ENCODE measurements at regions not wholly inside any gene's neighbourhood (a gene's known extent, or its start where the extent isn't known, plus 50 kb on each side); places are given as distances from the start of the nearest gene placed in this dataset.

DNA sequence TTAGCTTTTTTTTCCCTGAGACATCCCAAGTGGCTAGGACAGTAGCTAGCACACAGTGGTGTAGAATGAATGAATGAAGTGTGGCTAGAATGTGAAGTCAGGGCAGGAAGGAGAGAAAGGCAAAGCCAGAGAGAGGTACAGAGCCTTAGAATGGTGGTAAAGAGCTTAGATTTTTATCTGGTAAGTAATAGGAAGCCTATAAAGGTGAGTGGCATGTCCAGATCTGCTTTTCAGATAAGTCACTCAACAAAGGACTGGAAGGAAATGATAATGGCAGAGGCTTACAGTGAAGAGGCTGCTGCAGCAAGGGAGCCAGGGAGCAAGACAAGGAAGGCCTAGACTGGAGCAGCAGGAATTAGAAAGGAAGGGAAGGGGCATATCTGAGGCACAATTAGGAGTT is 96.0 kb upstream of the PRDM1 start:
- TF ChIP-seq EZH2phosphoT487 (IDR thresholded peaks at IDR 0.05; ENCODE audit: borderline replicate concordance, low read depth, low read length), result no peak
- TF ChIP-seq, protein P1, sequence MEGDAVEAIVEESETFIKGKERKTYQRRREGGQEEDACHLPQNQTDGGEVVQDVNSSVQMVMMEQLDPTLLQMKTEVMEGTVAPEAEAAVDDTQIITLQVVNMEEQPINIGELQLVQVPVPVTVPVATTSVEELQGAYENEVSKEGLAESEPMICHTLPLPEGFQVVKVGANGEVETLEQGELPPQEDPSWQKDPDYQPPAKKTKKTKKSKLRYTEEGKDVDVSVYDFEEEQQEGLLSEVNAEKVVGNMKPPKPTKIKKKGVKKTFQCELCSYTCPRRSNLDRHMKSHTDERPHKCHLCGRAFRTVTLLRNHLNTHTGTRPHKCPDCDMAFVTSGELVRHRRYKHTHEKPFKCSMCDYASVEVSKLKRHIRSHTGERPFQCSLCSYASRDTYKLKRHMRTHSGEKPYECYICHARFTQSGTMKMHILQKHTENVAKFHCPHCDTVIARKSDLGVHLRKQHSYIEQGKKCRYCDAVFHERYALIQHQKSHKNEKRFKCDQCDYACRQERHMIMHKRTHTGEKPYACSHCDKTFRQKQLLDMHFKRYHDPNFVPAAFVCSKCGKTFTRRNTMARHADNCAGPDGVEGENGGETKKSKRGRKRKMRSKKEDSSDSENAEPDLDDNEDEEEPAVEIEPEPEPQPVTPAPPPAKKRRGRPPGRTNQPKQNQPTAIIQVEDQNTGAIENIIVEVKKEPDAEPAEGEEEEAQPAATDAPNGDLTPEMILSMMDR (conservative IDR thresholded peaks at IDR 0.05; ENCODE audit: low read length), result no peak

All from OCI-LY7 (cell line).